ENCODE measurements at regions not wholly inside any gene's neighbourhood (a gene's known extent, or its start where the extent isn't known, plus 50 kb on each side); places are given as distances from the start of the nearest gene placed in this dataset.

- Mint-ChIP-seq H3K27ac (no peak overlapping the region), H3K4me1 (ENCODE audit: low read depth in 2 of 2) (no peaks in the 10 kb centered on the region), H3K9me3 (peaks cover under 1 to 3% of the 10 kb centered on the region in 2 donors), H3K36me3 (ENCODE audit: insufficient read depth) (no peaks in the 10 kb centered on the region), H3K27me3 (no peaks in the 10 kb centered on the region), H3K4me3 (no peak overlapping the region)
- no peak for ATAC-seq (replicated peaks)
- DNase-seq, result no peak
Measured at GRCh38 chr20:11368965-11369711, 548.6 kb upstream of the BTBD3 start.

GRCh38 chr20:11371831-11372230 lies 545.9 kb upstream of the BTBD3 start:
- no peak for DNase-seq
- no peak overlapping the region for H3K27ac Mint-ChIP-seq
- H3K4me1 Mint-ChIP-seq (ENCODE audit: low read depth in 2 of 2), result no peaks in the 10 kb centered on the region
- ATAC-seq (replicated peaks), result no peak
- H3K4me3 Mint-ChIP-seq, result no peak overlapping the region
- H3K36me3 Mint-ChIP-seq (ENCODE audit: insufficient read depth), result no peaks in the 10 kb centered on the region
- H3K27me3 Mint-ChIP-seq, result no peaks in the 10 kb centered on the region
- H3K9me3 Mint-ChIP-seq, result peaks cover under 1 to 3% of the 10 kb centered on the region in 2 donors

GRCh38 chr20:11372876-11373790 lies 544.6 kb upstream of the BTBD3 start:
- H3K9me3 Mint-ChIP-seq, result peaks cover 3 to 11% of the 10 kb centered on the region in 2 donors
- no peak for DNase-seq

GRCh38 chr20:11375335-11375734 lies 542.4 kb upstream of the BTBD3 start:
- no peaks in the 10 kb centered on the region for H3K27me3 Mint-ChIP-seq
- H3K4me1 Mint-ChIP-seq (ENCODE audit: low read depth in 2 of 2), result no peaks in the 10 kb centered on the region
- H3K9me3 Mint-ChIP-seq, result peaks cover 4 to 12% of the 10 kb centered on the region in 2 donors
- H3K36me3 Mint-ChIP-seq (ENCODE audit: insufficient read depth), result no peaks in the 10 kb centered on the region
- H3K27ac Mint-ChIP-seq, result no peak overlapping the region
- DNase-seq (no peak), ATAC-seq (replicated peaks) (no peak)
- no peak overlapping the region for H3K4me3 Mint-ChIP-seq

More at GRCh38 chr20:11372876-11373790, 544.6 kb upstream of the BTBD3 start:
- Mint-ChIP-seq H3K27ac (no peak overlapping the region), H3K36me3 (ENCODE audit: insufficient read depth) (no peaks in the 10 kb centered on the region), H3K27me3 (no peaks in the 10 kb centered on the region), H3K4me1 (ENCODE audit: low read depth in 2 of 2) (no peaks in the 10 kb centered on the region), H3K4me3 (no peak overlapping the region)
- ATAC-seq (replicated peaks), result no peak

GRCh38 chr20:11375966-11376365 lies 541.7 kb upstream of the BTBD3 start:
- Mint-ChIP-seq H3K4me3 (no peak overlapping the region), H3K9me3 (peaks cover 8 to 19% of the 10 kb centered on the region in 2 donors), H3K27ac (no peak overlapping the region), H3K36me3 (ENCODE audit: insufficient read depth) (no peaks in the 10 kb centered on the region), H3K4me1 (ENCODE audit: low read depth in 2 of 2) (no peaks in the 10 kb centered on the region), H3K27me3 (no peaks in the 10 kb centered on the region)
- no peak for DNase-seq
- no peak for ATAC-seq (replicated peaks)

GRCh38 chr20:11376420-11376819 lies 541.3 kb upstream of the BTBD3 start:
- Mint-ChIP-seq H3K9me3 (peaks cover 8 to 21% of the 10 kb centered on the region in 2 donors), H3K27me3 (no peaks in the 10 kb centered on the region)
- no peak for ATAC-seq (replicated peaks)

GRCh38 chr20:11376998-11377397 lies 540.7 kb upstream of the BTBD3 start:
- no peak for ATAC-seq (replicated peaks)
- Mint-ChIP-seq H3K27ac (no peak overlapping the region), H3K4me1 (ENCODE audit: low read depth in 2 of 2) (no peaks in the 10 kb centered on the region), H3K4me3 (no peak overlapping the region), H3K9me3 (peaks cover 8 to 21% of the 10 kb centered on the region in 2 donors), H3K36me3 (ENCODE audit: insufficient read depth) (peaks cover 3% of the 10 kb centered on the region), H3K27me3 (no peaks in the 10 kb centered on the region)
- no peak for DNase-seq

More at GRCh38 chr20:11376420-11376819, 541.3 kb upstream of the BTBD3 start:
- no peak for DNase-seq
- Mint-ChIP-seq H3K36me3 (ENCODE audit: insufficient read depth) (peaks cover under 1% of the 10 kb centered on the region), H3K4me1 (ENCODE audit: low read depth in 2 of 2) (no peaks in the 10 kb centered on the region), H3K4me3 (no peak overlapping the region), H3K27ac (no peak overlapping the region)

GRCh38 chr20:11377761-11378160 lies 539.9 kb upstream of the BTBD3 start:
- ATAC-seq (replicated peaks) (no peak), DNase-seq (no peak)
- no peaks in the 10 kb centered on the region for H3K27me3 Mint-ChIP-seq
- no peaks in the 10 kb centered on the region for H3K4me1 Mint-ChIP-seq (ENCODE audit: low read depth in 2 of 2)
- H3K4me3 Mint-ChIP-seq, result no peak overlapping the region
- no peak overlapping the region for H3K27ac Mint-ChIP-seq
- H3K9me3 Mint-ChIP-seq, result peaks cover 10 to 21% of the 10 kb centered on the region in 2 donors
- peaks cover 3% of the 10 kb centered on the region for H3K36me3 Mint-ChIP-seq (ENCODE audit: insufficient read depth)

GRCh38 chr20:11378252-11378651 lies 539.4 kb upstream of the BTBD3 start:
- DNase-seq (no peak), ATAC-seq (replicated peaks) (no peak)
- Mint-ChIP-seq H3K27ac (no peak overlapping the region), H3K4me3 (no peak overlapping the region), H3K36me3 (ENCODE audit: insufficient read depth) (peaks cover 3% of the 10 kb centered on the region), H3K4me1 (ENCODE audit: low read depth in 2 of 2) (no peaks in the 10 kb centered on the region), H3K27me3 (no peaks in the 10 kb centered on the region), H3K9me3 (peaks cover 10 to 21% of the 10 kb centered on the region in 2 donors)

- DNase-seq (no peak), ATAC-seq (replicated peaks) (no peak)
- Mint-ChIP-seq H3K36me3 (ENCODE audit: insufficient read depth) (peaks cover 3% of the 10 kb centered on the region), H3K9me3 (peaks cover 14 to 28% of the 10 kb centered on the region in 2 donors), H3K4me1 (ENCODE audit: low read depth in 2 of 2) (no peaks in the 10 kb centered on the region), H3K27me3 (no peaks in the 10 kb centered on the region), H3K4me3 (no peak overlapping the region), H3K27ac (no peak overlapping the region)
Measured at GRCh38 chr20:11379257-11380011, 538.3 kb upstream of the BTBD3 start.

GRCh38 chr20:11380283-11380682 lies 537.4 kb upstream of the BTBD3 start:
- H3K4me3 Mint-ChIP-seq, result no peak overlapping the region
- H3K27ac Mint-ChIP-seq, result no peak overlapping the region
- peaks cover 14 to 30% of the 10 kb centered on the region in 2 donors for H3K9me3 Mint-ChIP-seq
- H3K4me1 Mint-ChIP-seq (ENCODE audit: low read depth in 2 of 2), result no peaks in the 10 kb centered on the region
- H3K36me3 Mint-ChIP-seq (ENCODE audit: insufficient read depth), result peaks cover 3% of the 10 kb centered on the region
- no peaks in the 10 kb centered on the region for H3K27me3 Mint-ChIP-seq
- ATAC-seq (replicated peaks) (no peak), DNase-seq (no peak)

GRCh38 chr20:11387189-11387754 lies 530.4 kb upstream of the BTBD3 start:
- Mint-ChIP-seq H3K9me3 (peaks cover 6 to 9% of the 10 kb centered on the region in 2 donors), H3K27me3 (no peaks in the 10 kb centered on the region), H3K27ac (no peak overlapping the region), H3K4me1 (ENCODE audit: low read depth in 2 of 2) (no peaks in the 10 kb centered on the region), H3K36me3 (ENCODE audit: insufficient read depth) (no peaks in the 10 kb centered on the region), H3K4me3 (no peak overlapping the region)
- ATAC-seq (replicated peaks) (no peak), DNase-seq (no peak)

GRCh38 chr20:11389186-11389585 lies 528.5 kb upstream of the BTBD3 start:
- H3K9me3 Mint-ChIP-seq, result peaks cover 3 to 4% of the 10 kb centered on the region in 2 donors
- no peak overlapping the region for H3K4me3 Mint-ChIP-seq
- H3K27me3 Mint-ChIP-seq, result no peaks in the 10 kb centered on the region
- H3K36me3 Mint-ChIP-seq (ENCODE audit: insufficient read depth), result no peaks in the 10 kb centered on the region
- H3K4me1 Mint-ChIP-seq (ENCODE audit: low read depth in 2 of 2), result no peaks in the 10 kb centered on the region
- ATAC-seq (replicated peaks) (no peak), DNase-seq (no peak)
- no peak overlapping the region for H3K27ac Mint-ChIP-seq

All from effector memory CD8-positive, alpha-beta T cell (primary cell).